GM23338 (cell line): ENCODE measurements at regions not wholly inside any gene's neighbourhood (a gene's known extent, or its start where the extent isn't known, plus 50 kb on each side); places are given as distances from the start of the nearest gene placed in this dataset.

Experiments used
- ATAC-seq: fragments of 200-7000 bp; cut with Tn5 transposase; 3 replicates; pipeline ENCODE4 v1.9.1; 2020
- DNase-seq: peaks from one replicate; pipeline ENCODE4 v3.0.0-alpha.2; 2015; ENCODE audit warnings: low spot score
- H2AFZ ChIP-seq: fragments of 200-600 bp; sonication (generic); 2 replicates; pipeline ENCODE4 v1.8.0; 2016; ENCODE audit warnings: antibody characterized with exemption, mild to moderate bottlenecking, moderate library complexity
- H3F3A ChIP-seq: fragments of 200-600 bp; sonication (generic); replicated peaks from 2 replicates; pipeline ENCODE4 v1.8.0; 2017; ENCODE audit warnings: antibody characterized with exemption, mixed run types, low read depth
- H3K27ac ChIP-seq: fragments of 200-600 bp; sonication (generic); 2 replicates; pipeline ENCODE4 v1.6.1; 2016; ENCODE audit warnings: low read depth
- H3K27me3 ChIP-seq: fragments of 200-600 bp; sonication (generic); 2 replicates; pipeline ENCODE4 v1.8.0; 2016; ENCODE audit warnings: mild to moderate bottlenecking, mixed run types, moderate library complexity; ENCODE audit not compliant: insufficient read depth
- H3K36me3 ChIP-seq: fragments of 200-600 bp; sonication (generic); 2 replicates; pipeline ENCODE4 v1.8.0; 2016; ENCODE audit warnings: mild to moderate bottlenecking; ENCODE audit not compliant: insufficient read depth
- H3K4me1 ChIP-seq: fragments of 200-600 bp; sonication (generic); 2 replicates; pipeline ENCODE4 v1.8.0; 2016; ENCODE audit warnings: mild to moderate bottlenecking, moderate library complexity; ENCODE audit not compliant: insufficient read depth
- H3K4me2 ChIP-seq: fragments of 200-600 bp; sonication (generic); 2 replicates; pipeline ENCODE4 v1.7.1; 2017; ENCODE audit warnings: mixed run types
- H3K4me3 ChIP-seq: fragments of 200-600 bp; sonication (generic); 2 replicates; pipeline ENCODE4 v1.6.1; 2016; ENCODE audit warnings: mixed run types
- H3K79me2 ChIP-seq: fragments of 200-600 bp; sonication (generic); replicated peaks from 2 replicates; pipeline ENCODE4 v1.8.0; 2017; ENCODE audit warnings: mild to moderate bottlenecking; ENCODE audit not compliant: insufficient read depth
- H3K9me2 ChIP-seq: fragments of 200-600 bp; sonication (generic); 2 replicates; pipeline ENCODE4 v1.8.0; 2017; ENCODE audit not compliant: insufficient read depth
- H4K20me1 ChIP-seq: fragments of 200-600 bp; sonication (generic); replicated peaks from 2 replicates; pipeline ENCODE4 v1.8.0; 2017; ENCODE audit warnings: mild to moderate bottlenecking; ENCODE audit not compliant: insufficient read depth
- H3K27ac Mint-ChIP-seq: 2 replicates; pipeline ENCODE4 v1.8.0; 2020; ENCODE audit warnings: inconsistent platforms, mild to moderate bottlenecking, moderate library complexity, mixed read lengths
- H3K27me3 Mint-ChIP-seq: 3 replicates; pipeline ENCODE4 v1.8.0; 2022; ENCODE audit warnings: low read depth, mild to moderate bottlenecking, moderate library complexity, mixed read lengths, inconsistent platforms; ENCODE audit not compliant: insufficient read depth, poor library complexity
- H3K36me3 Mint-ChIP-seq: 3 replicates; pipeline ENCODE4 v1.8.0; 2021; ENCODE audit warnings: low read depth, mild to moderate bottlenecking, inconsistent platforms, moderate library complexity, mixed read lengths
- H3K4me1 Mint-ChIP-seq: 3 replicates; pipeline ENCODE4 v1.8.0; 2020; ENCODE audit warnings: mild to moderate bottlenecking, inconsistent platforms, mixed read lengths
- H3K4me3 Mint-ChIP-seq: 3 replicates; pipeline ENCODE4 v1.8.0; 2021; ENCODE audit warnings: moderate library complexity, mild to moderate bottlenecking, inconsistent platforms, mixed read lengths
- H3K9me3 Mint-ChIP-seq: 3 replicates; pipeline ENCODE4 v1.8.0; 2020; ENCODE audit warnings: moderate library complexity, mild to moderate bottlenecking, inconsistent platforms, mixed read lengths
- CREB1 ChIP-seq: fragments of 250-450 bp; sonication (Bioruptor Pico); IDR thresholded peaks from 2 replicates; pipeline ENCODE4 v1.5.0; 2020; ENCODE audit warnings: low read depth, mild to moderate bottlenecking, moderate library complexity
- EZH2phosphoT487 ChIP-seq: fragments of 200-600 bp; sonication (generic); IDR thresholded peaks from one replicate; pipeline ENCODE4 v1.8.1; 2018; ENCODE audit warnings: antibody characterized with exemption; ENCODE audit not compliant: unreplicated experiment
- JUNB ChIP-seq: IDR thresholded peaks from one replicate; pipeline ENCODE4 v1.6.1; 2016; ENCODE audit warnings: antibody characterized with exemption; ENCODE audit not compliant: unreplicated experiment
- NANOG ChIP-seq: IDR thresholded peaks from 2 replicates; pipeline ENCODE4 v1.6.1; 2016; ENCODE audit warnings: antibody characterized with exemption, borderline replicate concordance
- POLR2AphosphoS5 ChIP-seq: IDR thresholded peaks from 2 replicates; pipeline ENCODE4 v1.6.1; 2016; ENCODE audit warnings: antibody characterized with exemption, low read depth
- REST ChIP-seq: IDR thresholded peaks from one replicate; pipeline ENCODE4 v1.6.1; 2018; ENCODE audit warnings: antibody characterized with exemption; ENCODE audit not compliant: unreplicated experiment
- STAT1 ChIP-seq: IDR thresholded peaks from one replicate; pipeline ENCODE4 v1.6.1; 2016; ENCODE audit warnings: antibody characterized with exemption; ENCODE audit not compliant: unreplicated experiment
- ZNF114 ChIP-seq: fragments of 250-450 bp; sonication (Bioruptor Pico); IDR thresholded peaks from 2 replicates; pipeline ENCODE4 v1.5.0; 2020; ENCODE audit warnings: mild to moderate bottlenecking, moderate library complexity
- ZNF331 ChIP-seq: fragments of 250-450 bp; sonication (Bioruptor Pico); IDR thresholded peaks from 2 replicates; pipeline ENCODE4 v1.5.0; 2020; ENCODE audit warnings: low read depth, mild to moderate bottlenecking, moderate library complexity
- ZNF462 ChIP-seq: fragments of 250-450 bp; sonication (Bioruptor Pico); IDR thresholded peaks from 2 replicates; pipeline ENCODE4 v1.5.0; 2020; ENCODE audit warnings: mild to moderate bottlenecking, moderate library complexity

GRCh38 chr5:84874196-84874595 lies 489.5 kb upstream of the EDIL3 start:
- ATAC-seq, result no peak
- H3K4me1 ChIP-seq, result no peaks in the 10 kb centered on the region
- H4K20me1 ChIP-seq, result no peaks in the 10 kb centered on the region

GRCh38 chr5:84872768-84873167 lies 488.1 kb upstream of the EDIL3 start:
- Mint-ChIP-seq H3K36me3 (no peaks in the 10 kb centered on the region), H3K27me3 (no peaks in the 10 kb centered on the region), H3K4me3 (no peak overlapping the region), H3K27ac (no peak overlapping the region), H3K9me3 (no peaks in the 10 kb centered on the region), H3K4me1 (peaks cover 3% of the 10 kb centered on the region; the same call in 1 of the 3 replicates)
- Histone ChIP-seq H3K79me2 (no peaks in the 10 kb centered on the region), H2AFZ (no peak overlapping the region), H3F3A (no peaks in the 10 kb centered on the region), H3K4me3 (no peak overlapping the region), H4K20me1 (no peaks in the 10 kb centered on the region), H3K9me2 (no peaks in the 10 kb centered on the region), H3K36me3 (no peaks in the 10 kb centered on the region), H3K27me3 (no peaks in the 10 kb centered on the region), H3K27ac (no peak overlapping the region), H3K4me1 (no peaks in the 10 kb centered on the region), H3K4me2 (no peak overlapping the region)
- TF ChIP-seq POLR2AphosphoS5, result no peak
- TF ChIP-seq JUNB, result no peak
- no peak for TF ChIP-seq ZNF331 (CRISPR knock-in tag)
- TF ChIP-seq NANOG, result no peak
- no peak for TF ChIP-seq REST
- TF ChIP-seq ZNF462 (CRISPR knock-in tag), result no peak
- TF ChIP-seq ZNF114 (CRISPR knock-in tag), result no peak
- TF ChIP-seq STAT1, result no peak
- no peak for DNase-seq
- ATAC-seq, result no peak

More at GRCh38 chr5:84874196-84874595, 489.5 kb upstream of the EDIL3 start:
- DNase-seq, result no peak
- H2AFZ ChIP-seq, result no peak overlapping the region
- H3K4me3 ChIP-seq, result no peak overlapping the region
- H3K9me2 ChIP-seq, result no peaks in the 10 kb centered on the region
- Mint-ChIP-seq H3K36me3 (no peaks in the 10 kb centered on the region), H3K4me3 (no peak overlapping the region), H3K27ac (no peak overlapping the region), H3K27me3 (no peaks in the 10 kb centered on the region), H3K9me3 (no peaks in the 10 kb centered on the region), H3K4me1 (peaks cover 3% of the 10 kb centered on the region; the same call in 1 of the 3 replicates)
- no peaks in the 10 kb centered on the region for H3K27me3 ChIP-seq
- no peaks in the 10 kb centered on the region for H3F3A ChIP-seq
- H3K79me2 ChIP-seq, result no peaks in the 10 kb centered on the region
- no peak overlapping the region for H3K4me2 ChIP-seq
- TF ChIP-seq EZH2phosphoT487, result no peak
- TF ChIP-seq CREB1 (CRISPR knock-in tag), result no peak
- no peak overlapping the region for H3K27ac ChIP-seq
- H3K36me3 ChIP-seq, result no peaks in the 10 kb centered on the region
